Naive B cell (primary cell): ENCODE measurements at regions not wholly inside any gene's neighbourhood (a gene's known extent, or its start where the extent isn't known, plus 50 kb on each side); places are given as distances from the start of the nearest gene placed in this dataset.

Experiments used
- ATAC-seq, 2 donors: fragments of 150-1000 bp; cut with Tn5 transposase; 2 replicates each; pipeline ENCODE4 v1.10.0; 2021; ENCODE audit warnings: low read depth in 2 of 2, mild to moderate bottlenecking in 2 of 2, moderate library complexity in 2 of 2
- DNase-seq: peaks from one replicate; pipeline ENCODE4 v3.0.0; 2022
- H3K27ac Mint-ChIP-seq, 6 donors: one replicate each; pipeline ENCODE4 v1.8.0; 2020 to 2022; ENCODE audit warnings: mild to moderate bottlenecking in 6 of 6, mixed read lengths in 6 of 6, moderate library complexity in 5 of 6, inconsistent platforms in 2 of 6
- H3K27me3 Mint-ChIP-seq, 3 donors: one replicate each; pipeline ENCODE4 v1.8.0; 2021 to 2022; ENCODE audit warnings: mixed read lengths in 3 of 3, mild to moderate bottlenecking in 1 of 3
- H3K36me3 Mint-ChIP-seq, 2 donors: one replicate each; pipeline ENCODE4 v1.8.0; 2020 to 2022; ENCODE audit warnings: mixed read lengths in 2 of 2, inconsistent platforms in 1 of 2, mild to moderate bottlenecking in 1 of 2
- H3K4me1 Mint-ChIP-seq, 3 donors: one replicate each; pipeline ENCODE4 v1.8.0; 2020 to 2022; ENCODE audit warnings: mixed read lengths in 3 of 3, inconsistent platforms in 1 of 3, mild to moderate bottlenecking in 1 of 3, moderate library complexity in 1 of 3
- H3K4me3 Mint-ChIP-seq, 8 donors: one replicate each; pipeline ENCODE4 v1.8.0; 2020 to 2022; ENCODE audit warnings: mild to moderate bottlenecking in 8 of 8, mixed read lengths in 8 of 8, moderate library complexity in 8 of 8, inconsistent platforms in 2 of 8
- H3K9me3 Mint-ChIP-seq, 7 donors: one replicate each; pipeline ENCODE4 v1.8.0; 2020 to 2022; ENCODE audit warnings: mixed read lengths in 7 of 7, mild to moderate bottlenecking in 5 of 7, inconsistent platforms in 2 of 7, moderate library complexity in 1 of 7

DNA sequence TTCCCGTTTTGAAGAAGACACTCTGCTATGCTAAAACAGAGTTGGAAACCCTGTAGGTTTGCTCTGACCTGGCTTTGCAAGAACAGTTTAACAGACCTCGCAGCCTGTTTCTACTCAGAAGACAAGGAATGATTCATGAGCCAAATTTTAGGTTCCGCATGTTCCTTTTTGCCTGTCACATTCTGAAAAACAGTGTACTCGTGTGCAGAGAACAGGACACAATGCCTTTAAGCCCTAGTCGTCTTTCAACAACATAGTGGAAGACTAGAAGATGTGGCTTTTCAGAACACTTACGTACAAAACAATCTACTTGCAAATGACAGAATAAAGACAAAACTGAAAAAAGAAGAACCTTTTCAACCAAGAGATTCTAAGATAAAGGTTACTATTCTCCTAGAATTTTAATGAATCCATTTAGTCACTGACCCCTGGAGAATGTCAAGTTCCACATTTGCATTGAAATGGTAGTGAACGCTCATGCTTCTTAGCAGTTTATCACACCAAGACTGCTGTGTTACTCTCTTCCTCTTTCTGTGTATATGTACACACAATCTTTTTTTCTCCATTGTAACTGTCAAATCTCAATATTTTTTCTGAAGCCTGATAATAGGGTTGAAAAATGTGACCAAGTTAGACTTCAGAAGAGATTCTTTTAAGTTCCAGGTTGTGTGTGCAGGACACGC, 220.7 kb upstream of the NRSN1 start:
- Mint-ChIP-seq H3K27ac (no peak overlapping the region), H3K4me3 (no peak overlapping the region), H3K4me1 (no peaks in the 10 kb centered on the region), H3K27me3 (no peaks in the 10 kb centered on the region), H3K9me3 (peaks cover 0 to 14% (median 2%) of the 10 kb centered on the region in 7 donors), H3K36me3 (no peaks in the 10 kb centered on the region)
- ATAC-seq (no peak), DNase-seq (no peak)

- H3K36me3 Mint-ChIP-seq, result no peaks in the 10 kb centered on the region
- no peak for ATAC-seq
- H3K9me3 Mint-ChIP-seq, result peaks cover 0 to 11% (median 4%) of the 10 kb centered on the region in 7 donors
- no peak overlapping the region for H3K27ac Mint-ChIP-seq
- no peaks in the 10 kb centered on the region for H3K4me1 Mint-ChIP-seq
- H3K4me3 Mint-ChIP-seq, result no peak overlapping the region
- H3K27me3 Mint-ChIP-seq, result no peaks in the 10 kb centered on the region
- DNase-seq, result no peak
Measured at GRCh38 chr6:23910420-23910819, 215.6 kb upstream of the NRSN1 start.

- DNase-seq (no peak), ATAC-seq (no peak)
- Mint-ChIP-seq H3K27me3 (no peaks in the 10 kb centered on the region), H3K9me3 (peaks cover 0 to 9% (median 3%) of the 10 kb centered on the region in 7 donors), H3K4me1 (no peaks in the 10 kb centered on the region), H3K4me3 (no peak overlapping the region), H3K36me3 (no peaks in the 10 kb centered on the region), H3K27ac (no peak overlapping the region)
Measured at GRCh38 chr6:23927935-23928334, 198.1 kb upstream of the NRSN1 start.

DNA sequence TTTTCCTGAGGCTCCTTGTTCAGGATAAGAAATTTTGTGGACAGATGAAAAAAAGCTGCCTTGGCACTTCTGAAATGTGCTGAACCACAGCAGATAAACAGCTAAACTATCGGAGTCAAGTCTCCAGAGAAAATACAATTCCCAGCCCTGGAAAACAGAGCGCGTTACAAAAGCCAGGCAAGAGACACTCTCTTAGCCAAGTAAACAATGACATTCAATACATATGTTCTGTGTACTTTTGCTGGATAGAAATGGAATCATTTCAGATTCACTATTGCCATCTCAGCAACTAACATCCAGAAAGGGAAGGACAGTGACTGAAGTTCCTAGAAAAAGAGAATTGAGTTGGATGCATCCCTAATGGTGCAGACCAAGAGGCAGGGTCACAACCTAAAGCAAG, 196.8 kb upstream of the NRSN1 start:
- no peak overlapping the region for H3K4me3 Mint-ChIP-seq
- no peak for DNase-seq
- H3K27ac Mint-ChIP-seq, result no peak overlapping the region
- H3K36me3 Mint-ChIP-seq, result no peaks in the 10 kb centered on the region
- no peaks in the 10 kb centered on the region for H3K4me1 Mint-ChIP-seq
- peaks cover 0 to 20% (median 11%) of the 10 kb centered on the region in 7 donors for H3K9me3 Mint-ChIP-seq
- ATAC-seq, result no peak
- no peaks in the 10 kb centered on the region for H3K27me3 Mint-ChIP-seq

- ATAC-seq (no peak), DNase-seq (no peak)
- H3K27ac Mint-ChIP-seq, result no peak overlapping the region
- no peaks in the 10 kb centered on the region for H3K36me3 Mint-ChIP-seq
- H3K4me1 Mint-ChIP-seq, result no peaks in the 10 kb centered on the region
- H3K9me3 Mint-ChIP-seq, result peaks cover 0 to 4% (median 3%) of the 10 kb centered on the region in 7 donors
- H3K4me3 Mint-ChIP-seq, result no peak overlapping the region
- H3K27me3 Mint-ChIP-seq, result no peaks in the 10 kb centered on the region
Measured at GRCh38 chr6:23940466-23940865, 185.5 kb upstream of the NRSN1 start.

GRCh38 chr6:23951691-23952090, 174.3 kb upstream of the NRSN1 start:
- H3K27ac Mint-ChIP-seq, result no peak overlapping the region
- ATAC-seq, result no peak

GRCh38 chr6:23952245-23952644, 173.8 kb upstream of the NRSN1 start:
- no peak for DNase-seq
- Mint-ChIP-seq H3K4me1 (no peaks in the 10 kb centered on the region), H3K27me3 (no peaks in the 10 kb centered on the region), H3K4me3 (no peak overlapping the region), H3K36me3 (no peaks in the 10 kb centered on the region), H3K27ac (no peak overlapping the region), H3K9me3 (peaks cover 0 to 4% (median 0%) of the 10 kb centered on the region in 7 donors)
- ATAC-seq, result no peak

More at GRCh38 chr6:23951691-23952090, 174.3 kb upstream of the NRSN1 start:
- H3K27me3 Mint-ChIP-seq, result no peaks in the 10 kb centered on the region
- H3K9me3 Mint-ChIP-seq, result peaks cover 0 to 4% (median 0%) of the 10 kb centered on the region in 7 donors
- no peak overlapping the region for H3K4me3 Mint-ChIP-seq
- no peaks in the 10 kb centered on the region for H3K36me3 Mint-ChIP-seq
- no peaks in the 10 kb centered on the region for H3K4me1 Mint-ChIP-seq
- DNase-seq, result no peak

DNA sequence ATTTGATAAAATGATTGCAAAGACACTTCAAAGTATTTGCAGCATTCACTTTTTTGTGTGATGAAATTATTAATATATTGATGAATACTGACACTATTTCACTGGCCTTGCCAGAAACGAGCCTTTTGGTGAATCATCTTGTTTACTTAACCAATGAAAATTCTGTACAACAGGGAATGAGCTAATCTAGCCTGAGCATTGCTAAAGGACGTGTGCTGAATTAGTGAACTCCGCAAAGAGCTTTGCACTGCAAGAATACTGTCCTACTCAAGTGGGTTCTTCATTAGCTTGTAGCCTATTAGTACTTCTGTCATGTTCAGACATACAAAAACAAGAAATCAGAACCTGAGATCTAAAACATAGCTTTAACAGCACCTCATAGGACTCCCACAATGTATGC, 172.0 kb upstream of the NRSN1 start:
- ATAC-seq (no peak), DNase-seq (no peak)
- Mint-ChIP-seq H3K4me1 (no peaks in the 10 kb centered on the region), H3K4me3 (no peak overlapping the region), H3K27ac (no peak overlapping the region), H3K27me3 (no peaks in the 10 kb centered on the region), H3K9me3 (peaks cover 0 to 4% (median 0%) of the 10 kb centered on the region in 7 donors), H3K36me3 (no peaks in the 10 kb centered on the region)

- DNase-seq, result no peak
- Mint-ChIP-seq H3K4me3 (no peak overlapping the region), H3K27ac (no peak overlapping the region), H3K36me3 (no peaks in the 10 kb centered on the region), H3K27me3 (no peaks in the 10 kb centered on the region), H3K4me1 (no peaks in the 10 kb centered on the region), H3K9me3 (peaks cover 0 to 9% (median 2%) of the 10 kb centered on the region in 7 donors)
- no peak for ATAC-seq
Measured at GRCh38 chr6:23957017-23957416, 169.0 kb upstream of the NRSN1 start.

DNA sequence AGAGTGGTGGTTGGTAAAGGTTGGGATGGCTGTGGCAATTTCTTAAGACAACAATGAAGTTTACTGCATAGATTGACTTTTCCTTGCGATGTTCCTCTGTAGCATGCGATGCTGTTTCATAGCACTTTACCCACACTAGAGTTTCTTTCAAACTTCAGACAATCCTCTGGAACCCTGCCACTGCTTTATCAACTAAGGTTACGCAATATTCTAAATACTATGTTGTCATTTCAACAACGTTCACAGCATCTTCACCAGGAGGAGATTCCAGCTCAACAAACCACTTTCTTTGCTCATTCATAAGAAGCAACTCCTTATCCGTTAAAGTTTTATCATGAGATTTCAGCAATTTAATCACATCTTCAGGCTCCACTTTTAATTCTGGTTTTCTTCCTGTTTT, 161.2 kb upstream of the NRSN1 start:
- ATAC-seq, result no peak
- no peaks in the 10 kb centered on the region for H3K36me3 Mint-ChIP-seq
- peaks cover 0 to 6% (median 3%) of the 10 kb centered on the region in 7 donors for H3K9me3 Mint-ChIP-seq
- no peak overlapping the region for H3K4me3 Mint-ChIP-seq
- no peak for DNase-seq
- no peak overlapping the region for H3K27ac Mint-ChIP-seq
- no peaks in the 10 kb centered on the region for H3K27me3 Mint-ChIP-seq
- no peaks in the 10 kb centered on the region for H3K4me1 Mint-ChIP-seq

DNA sequence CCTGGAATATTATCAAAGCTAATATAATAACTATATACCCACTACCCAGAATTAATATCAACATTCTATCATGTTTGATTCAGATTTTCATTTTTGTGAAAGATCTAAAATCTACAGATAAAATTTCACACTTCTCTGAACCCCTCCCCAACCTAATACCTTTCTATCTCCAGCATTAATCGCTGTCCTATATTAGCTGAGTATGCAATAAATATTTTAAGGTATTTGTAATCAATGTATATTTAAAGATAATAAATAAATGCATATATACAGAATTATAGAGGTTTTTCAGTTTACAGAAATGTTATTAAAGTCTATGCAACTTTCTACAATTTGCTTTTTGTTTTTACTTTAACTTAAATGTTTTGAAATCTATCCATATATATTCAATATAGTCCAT, 156.7 kb upstream of the NRSN1 start:
- no peak overlapping the region for H3K27ac Mint-ChIP-seq
- H3K27me3 Mint-ChIP-seq, result no peaks in the 10 kb centered on the region
- H3K4me1 Mint-ChIP-seq, result no peaks in the 10 kb centered on the region
- DNase-seq (no peak), ATAC-seq (no peak)
- H3K9me3 Mint-ChIP-seq, result peaks cover 4 to 7% (median 5%) of the 10 kb centered on the region in 7 donors
- no peak overlapping the region for H3K4me3 Mint-ChIP-seq
- H3K36me3 Mint-ChIP-seq, result no peaks in the 10 kb centered on the region

DNA sequence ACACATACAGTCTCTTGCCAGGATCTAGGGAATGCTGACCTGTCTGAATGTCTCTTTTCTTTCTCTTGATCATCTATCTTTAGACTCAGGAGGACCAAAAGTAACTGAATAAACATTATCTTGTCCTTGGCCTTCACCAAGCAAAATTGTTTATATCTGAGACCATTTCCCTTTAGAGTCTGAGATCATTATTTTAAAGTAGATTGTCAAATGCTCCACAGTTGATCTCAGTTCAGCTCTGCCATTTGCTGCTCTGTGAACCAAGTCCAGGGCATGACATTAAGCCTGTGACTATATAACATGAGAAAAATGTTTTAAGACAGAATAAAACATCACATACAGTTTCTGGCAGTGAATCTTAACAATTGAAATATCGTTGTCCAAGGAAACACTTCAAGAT, 148.3 kb upstream of the NRSN1 start:
- Mint-ChIP-seq H3K4me1 (no peaks in the 10 kb centered on the region), H3K9me3 (peaks cover 0 to 7% (median 4%) of the 10 kb centered on the region in 7 donors), H3K27ac (no peak overlapping the region), H3K4me3 (no peak overlapping the region), H3K27me3 (peaks cover 0 to 3% (median 0%) of the 10 kb centered on the region in 3 donors), H3K36me3 (no peaks in the 10 kb centered on the region)
- DNase-seq (no peak), ATAC-seq (no peak)

DNA sequence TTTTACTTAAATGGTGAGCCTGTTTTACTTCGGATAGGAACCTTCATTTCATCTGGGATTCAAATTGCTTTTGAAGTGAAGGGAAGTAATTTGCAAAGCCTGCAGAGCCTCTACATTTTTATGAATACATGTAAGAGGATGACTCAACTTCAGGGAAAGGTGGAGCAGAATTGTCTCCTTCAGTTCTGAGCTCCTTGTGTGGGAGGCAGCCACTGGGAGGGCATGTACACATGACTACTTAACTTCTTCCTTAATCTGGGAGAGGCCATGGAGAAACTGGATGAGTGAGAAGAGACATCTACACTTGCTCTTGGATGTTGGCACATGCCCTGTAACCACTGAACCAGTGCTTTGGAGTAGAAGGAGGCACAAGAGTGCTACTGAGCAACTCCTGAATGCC, 145.1 kb upstream of the NRSN1 start:
- peaks cover 0 to 8% (median 4%) of the 10 kb centered on the region in 7 donors for H3K9me3 Mint-ChIP-seq
- DNase-seq, result no peak
- H3K36me3 Mint-ChIP-seq, result no peaks in the 10 kb centered on the region
- H3K4me3 Mint-ChIP-seq, result no peak overlapping the region
- no peaks in the 10 kb centered on the region for H3K4me1 Mint-ChIP-seq
- no peak overlapping the region for H3K27ac Mint-ChIP-seq
- no peak for ATAC-seq
- H3K27me3 Mint-ChIP-seq, result peaks cover 0 to 3% (median 0%) of the 10 kb centered on the region in 3 donors

- no peak overlapping the region for H3K4me3 Mint-ChIP-seq
- H3K4me1 Mint-ChIP-seq, result no peaks in the 10 kb centered on the region
- H3K27me3 Mint-ChIP-seq, result peaks cover 0 to 3% (median 0%) of the 10 kb centered on the region in 3 donors
- DNase-seq (no peak), ATAC-seq (no peak)
- no peaks in the 10 kb centered on the region for H3K36me3 Mint-ChIP-seq
- peaks cover 0 to 8% (median 4%) of the 10 kb centered on the region in 7 donors for H3K9me3 Mint-ChIP-seq
- no peak overlapping the region for H3K27ac Mint-ChIP-seq
Measured at GRCh38 chr6:23981923-23982322, 144.1 kb upstream of the NRSN1 start.

DNA sequence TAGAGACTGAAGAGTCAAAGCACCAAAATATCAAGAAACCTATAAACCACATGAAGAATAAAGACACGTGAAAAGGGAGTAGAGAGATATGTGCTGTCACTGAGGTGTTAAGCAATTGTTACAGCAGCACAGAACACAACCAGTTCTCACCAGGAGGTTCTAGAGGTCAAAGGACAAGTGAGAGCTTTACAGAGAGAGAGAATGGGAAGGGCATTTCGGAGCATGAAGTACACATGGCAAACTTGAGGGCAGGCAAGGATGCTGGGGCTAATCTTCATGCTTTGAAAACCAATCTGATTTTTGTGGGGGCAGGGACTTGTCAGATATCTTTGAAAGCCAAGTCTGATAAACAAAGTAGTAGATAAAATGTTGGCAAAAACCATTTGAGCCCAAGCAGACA, 142.3 kb upstream of the NRSN1 start:
- peaks cover 0 to 5% (median 3%) of the 10 kb centered on the region in 7 donors for H3K9me3 Mint-ChIP-seq
- DNase-seq, result no peak
- no peak for ATAC-seq
- H3K4me1 Mint-ChIP-seq, result no peaks in the 10 kb centered on the region
- no peak overlapping the region for H3K4me3 Mint-ChIP-seq
- H3K27ac Mint-ChIP-seq, result no peak overlapping the region
- H3K27me3 Mint-ChIP-seq, result peaks cover 0 to 3% (median 0%) of the 10 kb centered on the region in 3 donors
- H3K36me3 Mint-ChIP-seq, result no peaks in the 10 kb centered on the region
